Gastroesophageal sphincter (tissue), 4 donors: ENCODE measurements at regions not wholly inside any gene's neighbourhood (a gene's known extent, or its start where the extent isn't known, plus 50 kb on each side); places are given as distances from the start of the nearest gene placed in this dataset.

ENCODE experiments used
- ATAC-seq: fragments of 150-250 bp; one replicate; pipeline ENCODE4 v1.9.1; 2016; ENCODE audit warnings: mild to moderate bottlenecking, moderate library complexity
- H3K27ac ChIP-seq, 4 donors: fragments of 200-600 bp; sonication (generic) in 3 of 4; 1 replicate in 3 of 4; 2 replicates in 1 of 4; pipeline ENCODE4 v1.5.1; 2016 to 2019
- H3K27me3 ChIP-seq: fragments of 200-600 bp; sonication (generic); one replicate; pipeline ENCODE4 v1.5.1; 2019
- H3K36me3 ChIP-seq, 2 donors: fragments of 200-600 bp; sonication (generic); one replicate each; pipeline ENCODE4 v1.5.1; 2019; ENCODE audit warnings: control low read depth in 1 of 2
- H3K4me1 ChIP-seq, 3 donors: fragments of 200-600 bp; sonication (generic); 1 replicate in 2 of 3; 2 replicates in 1 of 3; pipeline ENCODE4 v1.5.1; 2016 to 2019; ENCODE audit warnings: control low read depth in 2 of 3
- H3K4me3 ChIP-seq, 2 donors: fragments of 200-600 bp; sonication (generic); one replicate each; pipeline ENCODE4 v1.5.1; 2019; ENCODE audit warnings: mild to moderate bottlenecking in 1 of 2, moderate library complexity in 1 of 2
- H3K9me3 ChIP-seq, 3 donors: fragments of 200-600 bp; sonication (generic); one replicate each; pipeline ENCODE4 v1.5.1; 2017 to 2019; ENCODE audit warnings: control low read depth in 2 of 3
- CTCF ChIP-seq, 4 experiments: fragments of 200-600 bp in 2 of 4; fragments of 450-650 bp in 2 of 4; sonication (generic) in 1 of 4; IDR thresholded peaks; one replicate each; pipeline ENCODE4 v1.5.1; 2017 to 2019; ENCODE audit warnings: antibody characterized with exemption in 4 of 4, mild to moderate bottlenecking in 2 of 4, moderate library complexity in 2 of 4
- EP300 ChIP-seq: sonication (generic); formaldehyde crosslinking; IDR thresholded peaks from one replicate; pipeline ENCODE4 v1.6.1; 2017; ENCODE audit warnings: antibody characterized with exemption, mild to moderate bottlenecking
- POLR2A ChIP-seq, 2 donors: fragments of 450-650 bp; IDR thresholded peaks; one replicate each; pipeline ENCODE4 v1.6.1; 2017; ENCODE audit warnings: antibody characterized with exemption in 2 of 2, mild to moderate bottlenecking in 2 of 2, moderate library complexity in 1 of 2
- POLR2AphosphoS5 ChIP-seq: sonication (generic); formaldehyde crosslinking; IDR thresholded peaks from one replicate; pipeline ENCODE4 v1.6.1; 2017; ENCODE audit warnings: antibody characterized with exemption
- WGBS, 2 donors: methylation state at CpG; one replicate each; pipeline ENCODE4 v1.1.5; 2018; ENCODE audit warnings: low coverage in 1 of 2; 5-methylcytosine and 5-hydroxymethylcytosine counted together

DNA sequence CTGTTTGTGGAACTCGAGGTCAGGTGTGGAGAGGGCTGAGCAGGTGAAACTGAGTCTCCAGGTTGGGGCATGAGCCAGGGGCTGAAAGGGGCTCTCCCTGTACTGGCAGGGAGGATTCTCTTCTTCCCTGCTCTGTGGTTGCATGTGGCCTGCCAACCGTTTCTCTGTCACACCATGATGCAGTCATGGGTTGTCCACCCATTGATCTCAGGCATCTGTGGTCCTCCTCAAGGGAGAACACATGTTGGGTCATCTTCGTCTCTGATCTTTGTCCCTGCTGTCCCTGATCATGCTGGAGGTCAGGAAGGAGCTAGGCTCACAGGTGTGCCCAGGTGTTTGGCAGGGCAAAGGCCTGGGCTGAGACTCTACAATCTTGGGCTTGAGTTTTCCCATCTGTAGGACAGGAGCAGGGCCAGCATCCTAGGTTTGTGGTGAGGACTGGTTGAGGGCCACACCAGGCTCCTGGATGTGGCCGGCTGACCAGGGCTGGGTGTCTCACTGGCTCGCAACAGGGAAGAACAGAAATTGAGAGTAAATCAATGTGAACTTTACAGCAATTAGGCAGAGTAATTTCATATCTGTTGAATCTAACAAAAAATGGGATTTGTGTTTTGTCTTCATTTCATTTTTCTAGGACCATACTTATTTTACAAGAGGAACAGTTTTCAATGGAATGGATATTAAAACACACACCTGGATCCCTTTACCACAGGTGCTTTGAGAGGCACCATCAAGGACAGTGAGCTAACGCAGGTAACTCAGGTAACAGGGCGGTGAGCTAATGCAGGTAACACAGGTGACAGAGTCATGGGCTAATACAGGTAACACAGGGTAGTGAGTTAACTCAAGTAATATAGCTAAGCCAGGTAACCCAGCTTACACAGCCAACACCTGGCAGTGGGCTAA is 58.5 kb upstream of the IGFBP3 start:
- no peak for ATAC-seq

GRCh38 chr7:45978731-45979211 is 57.7 kb upstream of the IGFBP3 start:
- ATAC-seq: no peak
- no peaks in the 10 kb centered on the region for H3K9me3 ChIP-seq
- peaks cover 0 to 30% (median 13%) of the 10 kb centered on the region in 3 donors for H3K4me1 ChIP-seq
- TF ChIP-seq EP300: no peak
- TF ChIP-seq POLR2A (IDR thresholded peaks at IDR 0.05): no peak
- no peak for TF ChIP-seq POLR2AphosphoS5
- no peak for TF ChIP-seq CTCF (IDR thresholded peaks at IDR 0.05)
- no peaks in the 10 kb centered on the region for H3K27me3 ChIP-seq
- 31 to 43% methylated on average over 2 of the region's 2 CpGs for WGBS, 2 donors
- H3K27ac ChIP-seq: peak overlapping the region in 3 of 4 donors; percentile 48 to 73 (median 72)
- H3K4me3 ChIP-seq: no peak overlapping the region
- H3K36me3 ChIP-seq: no peaks in the 10 kb centered on the region

More for the DNA sequence above, 58.5 kb upstream of the IGFBP3 start:
- H3K4me3 ChIP-seq: no peak overlapping the region
- no peaks in the 10 kb centered on the region for H3K27me3 ChIP-seq
- H3K36me3 ChIP-seq: no peaks in the 10 kb centered on the region
- peak overlapping the region in 1 of 4 donors; percentile 72 for H3K27ac ChIP-seq
- no peaks in the 10 kb centered on the region for H3K9me3 ChIP-seq
- TF ChIP-seq POLR2A (IDR thresholded peaks at IDR 0.05): no peak
- TF ChIP-seq POLR2AphosphoS5: no peak
- no peak for TF ChIP-seq CTCF (IDR thresholded peaks at IDR 0.05)
- no peak for TF ChIP-seq EP300
- WGBS, 2 donors: 93 to 96% methylated on average over 3 to 5 of the region's 7 CpGs
- peaks cover 0 to 32% (median 13%) of the 10 kb centered on the region in 3 donors for H3K4me1 ChIP-seq

DNA sequence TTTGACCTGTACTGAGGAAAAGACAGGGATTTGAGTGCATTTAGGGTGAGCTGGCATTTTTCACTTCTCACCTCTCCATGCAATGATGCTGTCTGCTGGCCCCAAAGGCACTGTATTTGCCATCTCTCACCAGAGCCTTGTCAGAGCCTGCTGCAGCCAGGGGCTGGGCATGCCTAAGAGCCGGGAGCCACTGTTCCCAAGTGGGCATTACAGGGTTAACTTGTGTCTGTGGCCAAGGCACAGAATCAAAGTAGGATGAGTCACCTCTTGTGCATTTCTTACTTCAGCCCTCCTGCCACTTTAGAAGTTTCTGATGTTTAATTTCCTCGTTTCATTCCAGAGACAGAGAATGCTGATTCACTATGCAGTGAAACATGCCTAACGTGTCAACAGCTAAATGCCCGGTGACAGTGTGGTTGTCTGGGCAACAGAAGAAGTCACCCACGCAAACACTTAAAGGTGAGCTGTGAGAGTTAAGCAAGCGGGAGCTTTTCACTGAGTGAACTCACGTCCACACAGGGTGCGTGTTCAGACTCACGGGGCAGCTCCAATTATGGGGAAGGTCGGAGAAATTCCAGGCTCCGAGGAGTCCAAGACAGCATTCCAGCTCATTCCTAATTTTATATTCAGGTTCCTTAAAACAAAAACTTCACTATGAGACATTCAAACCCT is 57.1 kb upstream of the IGFBP3 start:
- Histone ChIP-seq H3K27me3 (no peaks in the 10 kb centered on the region), H3K27ac (peak overlapping the region in 3 of 4 donors; percentile 48 to 73 (median 72)), H3K4me3 (peak overlapping the region in 1 of 2 donors; percentile 9), H3K9me3 (no peaks in the 10 kb centered on the region), H3K36me3 (no peaks in the 10 kb centered on the region), H3K4me1 (peaks cover 0 to 24% (median 13%) of the 10 kb centered on the region in 3 donors)
- TF ChIP-seq POLR2AphosphoS5 (peak; percentile 82), CTCF (IDR thresholded peaks at IDR 0.05) (no peak)
- 3 to 6% methylated on average over 6 to 11 of the region's 11 CpGs for WGBS, 2 donors
- peak; percentile 66 for ATAC-seq

- no peaks in the 10 kb centered on the region for H3K27me3 ChIP-seq
- ATAC-seq: no peak
- H3K27ac ChIP-seq: peak overlapping the region in 1 of 4 donors; percentile 48
- no peaks in the 10 kb centered on the region for H3K36me3 ChIP-seq
- WGBS, 2 donors: 70 to 83% methylated on average over 1 to 4 of the region's 4 CpGs
- peaks cover 0 to 22% (median 13%) of the 10 kb centered on the region in 3 donors for H3K4me1 ChIP-seq
- no peak overlapping the region for H3K4me3 ChIP-seq
- no peaks in the 10 kb centered on the region for H3K9me3 ChIP-seq
- no peak for TF ChIP-seq EP300
- TF ChIP-seq POLR2A (IDR thresholded peaks at IDR 0.05): no peak
- TF ChIP-seq CTCF (IDR thresholded peaks at IDR 0.05): no peak
- no peak for TF ChIP-seq POLR2AphosphoS5
Observed at GRCh38 chr7:45977256-45977780, 56.2 kb upstream of the IGFBP3 start.
